Peyer's patch (tissue), 4 donors: ENCODE measurements at regions not wholly inside any gene's neighbourhood (a gene's known extent, or its start where the extent isn't known, plus 50 kb on each side); places are given as distances from the start of the nearest gene placed in this dataset.

ENCODE experiments used
- POLR2A ChIP-seq, 2 donors: fragments of 450-650 bp; IDR thresholded peaks; one replicate each; pipeline ENCODE4 v1.5.1; 2017; ENCODE audit warnings: antibody characterized with exemption in 2 of 2, mild to moderate bottlenecking in 2 of 2, moderate library complexity in 2 of 2
- TF ChIP-seq, protein P1 (sequence below), 6 experiments: fragments of 450-650 bp in 4 of 6; fragments of 200-600 bp in 2 of 6; sonication (generic) in 1 of 6; IDR thresholded peaks; one replicate each; pipeline ENCODE4 v1.5.1; 2017 to 2019; ENCODE audit warnings: antibody characterized with exemption in 6 of 6, mild to moderate bottlenecking in 3 of 6, moderate library complexity in 1 of 6

DNA sequence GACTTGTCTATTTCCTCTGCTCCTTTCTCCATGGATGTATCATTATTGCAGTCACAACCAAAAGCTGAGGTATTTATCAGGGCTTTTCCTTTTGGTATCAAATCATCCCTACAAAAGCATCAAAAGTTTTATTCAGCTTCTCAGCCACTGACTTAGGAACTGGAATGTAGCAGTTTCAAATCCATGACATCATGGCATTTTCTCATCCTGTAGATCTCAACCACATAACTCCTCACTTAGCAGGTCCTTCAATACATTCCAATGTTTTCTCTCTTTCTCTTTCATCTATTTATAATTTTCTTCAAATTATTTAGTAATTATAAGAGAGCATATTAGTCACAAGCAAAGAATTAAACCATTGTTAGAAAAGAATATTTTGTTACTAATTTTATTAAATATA, 537.4 kb upstream of the SORCS1 start:
- TF ChIP-seq, protein P1, sequence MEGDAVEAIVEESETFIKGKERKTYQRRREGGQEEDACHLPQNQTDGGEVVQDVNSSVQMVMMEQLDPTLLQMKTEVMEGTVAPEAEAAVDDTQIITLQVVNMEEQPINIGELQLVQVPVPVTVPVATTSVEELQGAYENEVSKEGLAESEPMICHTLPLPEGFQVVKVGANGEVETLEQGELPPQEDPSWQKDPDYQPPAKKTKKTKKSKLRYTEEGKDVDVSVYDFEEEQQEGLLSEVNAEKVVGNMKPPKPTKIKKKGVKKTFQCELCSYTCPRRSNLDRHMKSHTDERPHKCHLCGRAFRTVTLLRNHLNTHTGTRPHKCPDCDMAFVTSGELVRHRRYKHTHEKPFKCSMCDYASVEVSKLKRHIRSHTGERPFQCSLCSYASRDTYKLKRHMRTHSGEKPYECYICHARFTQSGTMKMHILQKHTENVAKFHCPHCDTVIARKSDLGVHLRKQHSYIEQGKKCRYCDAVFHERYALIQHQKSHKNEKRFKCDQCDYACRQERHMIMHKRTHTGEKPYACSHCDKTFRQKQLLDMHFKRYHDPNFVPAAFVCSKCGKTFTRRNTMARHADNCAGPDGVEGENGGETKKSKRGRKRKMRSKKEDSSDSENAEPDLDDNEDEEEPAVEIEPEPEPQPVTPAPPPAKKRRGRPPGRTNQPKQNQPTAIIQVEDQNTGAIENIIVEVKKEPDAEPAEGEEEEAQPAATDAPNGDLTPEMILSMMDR (IDR thresholded peaks at IDR 0.05) = no peak
- TF ChIP-seq POLR2A (IDR thresholded peaks at IDR 0.05) = no peak
